NCI-H146 treated with DMSO at 0.1 percent for 48 hours (cell line): ENCODE measurements at regions not wholly inside any gene's neighbourhood (a gene's known extent, or its start where the extent isn't known, plus 50 kb on each side); places are given as distances from the start of the nearest gene placed in this dataset.
A peak's percentile ranks its signal among the peaks of the same experiment; 100 is the strongest.

Experiments used
- DNase-seq: peaks from one replicate; lab custom pipeline; 2025; ENCODE audit not compliant: unreplicated experiment; lab: John Stamatoyannopoulos, UW

GRCh38 chr10:124219062-124219461 is 125.7 kb upstream of the CHST15 start:
- no peak for DNase-seq

- peak; percentile 6 for DNase-seq
Observed at GRCh38 chr10:124217906-124218804, 124.8 kb upstream of the CHST15 start.

- DNase-seq = no peak
Observed at GRCh38 chr10:124217031-124217430, 123.6 kb upstream of the CHST15 start.

- no peak for DNase-seq
Observed at GRCh38 chr10:124214610-124215375, 121.4 kb upstream of the CHST15 start.

GRCh38 chr10:124213899-124214510 is 120.6 kb upstream of the CHST15 start:
- DNase-seq = no peak

- DNase-seq = no peak
Observed at GRCh38 chr10:124213471-124213870, 120.1 kb upstream of the CHST15 start.

GRCh38 chr10:124212702-124213101 is 119.3 kb upstream of the CHST15 start:
- DNase-seq = no peak

- no peak for DNase-seq
Observed at GRCh38 chr10:124211921-124212320, 118.5 kb upstream of the CHST15 start.

- DNase-seq = peak; percentile 67
Observed at GRCh38 chr10:124210263-124210662, 116.9 kb upstream of the CHST15 start.

- DNase-seq = no peak
Observed at GRCh38 chr10:124207391-124207790, 114.0 kb upstream of the CHST15 start.

- DNase-seq = no peak
Observed at GRCh38 chr10:124206616-124207015, 113.2 kb upstream of the CHST15 start.

- no peak for DNase-seq
Observed at GRCh38 chr10:124205432-124205831, 112.0 kb upstream of the CHST15 start.

- DNase-seq = no peak
Observed at GRCh38 chr10:124204726-124205125, 111.3 kb upstream of the CHST15 start.

GRCh38 chr10:124200011-124200410 is 106.6 kb upstream of the CHST15 start:
- DNase-seq = no peak

- no peak for DNase-seq
Observed at GRCh38 chr10:124198871-124199270, 105.5 kb upstream of the CHST15 start.

- no peak for DNase-seq
Observed at GRCh38 chr10:124198125-124198501, 104.7 kb upstream of the CHST15 start.

- no peak for DNase-seq
Observed at GRCh38 chr10:124197371-124198124, 104.2 kb upstream of the CHST15 start.

GRCh38 chr10:124196659-124197058 is 103.3 kb upstream of the CHST15 start:
- DNase-seq = no peak

GRCh38 chr10:124194199-124194824 is 100.9 kb upstream of the CHST15 start:
- no peak for DNase-seq

- DNase-seq = no peak
Observed at GRCh38 chr10:124193309-124193696, 99.9 kb upstream of the CHST15 start.
